ENCODE measurements at regions not wholly inside any gene's neighbourhood (a gene's known extent, or its start where the extent isn't known, plus 50 kb on each side); places are given as distances from the start of the nearest gene placed in this dataset.

GRCh38 chr13:111965466-111966214 lies 101.3 kb upstream of the SOX1 start:
- TF ChIP-seq, protein P1, sequence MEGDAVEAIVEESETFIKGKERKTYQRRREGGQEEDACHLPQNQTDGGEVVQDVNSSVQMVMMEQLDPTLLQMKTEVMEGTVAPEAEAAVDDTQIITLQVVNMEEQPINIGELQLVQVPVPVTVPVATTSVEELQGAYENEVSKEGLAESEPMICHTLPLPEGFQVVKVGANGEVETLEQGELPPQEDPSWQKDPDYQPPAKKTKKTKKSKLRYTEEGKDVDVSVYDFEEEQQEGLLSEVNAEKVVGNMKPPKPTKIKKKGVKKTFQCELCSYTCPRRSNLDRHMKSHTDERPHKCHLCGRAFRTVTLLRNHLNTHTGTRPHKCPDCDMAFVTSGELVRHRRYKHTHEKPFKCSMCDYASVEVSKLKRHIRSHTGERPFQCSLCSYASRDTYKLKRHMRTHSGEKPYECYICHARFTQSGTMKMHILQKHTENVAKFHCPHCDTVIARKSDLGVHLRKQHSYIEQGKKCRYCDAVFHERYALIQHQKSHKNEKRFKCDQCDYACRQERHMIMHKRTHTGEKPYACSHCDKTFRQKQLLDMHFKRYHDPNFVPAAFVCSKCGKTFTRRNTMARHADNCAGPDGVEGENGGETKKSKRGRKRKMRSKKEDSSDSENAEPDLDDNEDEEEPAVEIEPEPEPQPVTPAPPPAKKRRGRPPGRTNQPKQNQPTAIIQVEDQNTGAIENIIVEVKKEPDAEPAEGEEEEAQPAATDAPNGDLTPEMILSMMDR (IDR thresholded peaks at IDR 0.05; ENCODE audit: low read depth, low read length, missing control alignments), result no peak
- H3K4me3 ChIP-seq (ENCODE audit: low read depth, low read length), result no peak overlapping the region
- no peak for DNase-seq (ENCODE audit: low read depth)
- in situ Hi-C loops (cut with HindIII; ENCODE audit: low sequenced_read_pairs), result no loop called here

DNA sequence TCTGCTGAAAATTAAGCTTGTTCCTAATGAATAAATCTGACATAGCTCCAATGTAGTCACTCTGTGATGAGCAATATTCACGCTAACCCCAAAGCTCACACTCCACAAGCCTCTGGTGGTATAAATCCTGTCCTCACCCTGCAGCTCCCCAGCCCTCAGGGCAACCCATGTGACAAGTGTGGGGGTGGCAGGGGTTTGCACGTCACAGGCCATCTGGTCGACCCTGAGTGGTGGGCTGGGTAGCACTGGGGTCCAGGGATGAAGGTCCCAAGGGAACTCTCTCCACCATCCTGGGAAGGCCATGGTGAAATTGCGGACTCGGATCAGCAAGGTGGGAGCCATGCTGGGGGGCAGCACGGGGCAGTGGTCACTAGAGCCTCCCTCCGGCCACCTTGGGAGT lies 100.0 kb upstream of the SOX1 start:
- TF ChIP-seq, protein P1 (IDR thresholded peaks at IDR 0.05; ENCODE audit: low read depth, low read length, missing control alignments), result no peak
- DNase-seq (ENCODE audit: low read depth), result no peak
- in situ Hi-C loops (cut with HindIII; ENCODE audit: low sequenced_read_pairs), result no loop called here
- no peak overlapping the region for H3K4me3 ChIP-seq (ENCODE audit: low read depth, low read length)

DNA sequence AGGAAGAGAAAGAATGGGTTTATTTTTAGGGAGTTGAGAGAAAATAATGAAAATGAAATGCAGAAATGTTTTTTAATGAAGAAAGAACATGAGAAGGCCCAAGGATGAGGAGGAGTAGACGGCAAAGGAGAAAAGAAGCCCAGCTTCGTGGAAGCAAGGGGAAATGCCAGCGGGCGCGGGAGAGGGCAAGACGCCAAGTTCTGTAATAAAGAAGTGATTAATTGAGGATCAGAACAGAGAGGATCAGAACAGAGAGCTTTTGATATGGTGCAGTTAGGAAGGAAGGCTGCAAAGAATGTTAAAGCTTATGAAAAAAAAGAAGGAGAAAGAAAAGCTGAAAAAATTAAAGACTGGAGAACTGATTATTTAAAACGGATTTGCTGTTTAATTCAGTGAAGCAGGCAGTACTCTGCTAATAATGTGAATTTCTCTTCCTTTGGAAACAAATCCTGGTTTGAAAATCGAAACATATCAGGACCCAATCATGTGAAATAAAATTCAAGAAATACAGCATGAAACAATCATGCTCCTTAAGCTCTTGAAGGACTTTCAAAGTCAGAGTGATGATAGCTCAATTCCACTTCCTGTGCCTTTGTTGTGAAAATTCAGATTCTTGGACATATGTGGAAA lies 99.3 kb upstream of the SOX1 start:
- TF ChIP-seq, protein P1 (IDR thresholded peaks at IDR 0.05; ENCODE audit: low read depth, low read length, missing control alignments), result no peak
- H3K4me3 ChIP-seq (ENCODE audit: low read depth, low read length), result no peak overlapping the region
- in situ Hi-C loops (cut with HindIII; ENCODE audit: low sequenced_read_pairs), result no loop called here
- no peak for DNase-seq (ENCODE audit: low read depth)

- in situ Hi-C loops (cut with HindIII; ENCODE audit: low sequenced_read_pairs), result no loop called here
- no peak for DNase-seq (ENCODE audit: low read depth)
Observed at GRCh38 chr13:111968336-111969010, 98.5 kb upstream of the SOX1 start.

GRCh38 chr13:111969551-111970135 lies 97.3 kb upstream of the SOX1 start:
- TF ChIP-seq, protein P1 (IDR thresholded peaks at IDR 0.05; ENCODE audit: low read depth, low read length, missing control alignments), result no peak
- DNase-seq (ENCODE audit: low read depth), result no peak
- in situ Hi-C loops (cut with HindIII; ENCODE audit: low sequenced_read_pairs), result no loop called here
- no peak overlapping the region for H3K4me3 ChIP-seq (ENCODE audit: low read depth, low read length)

More at GRCh38 chr13:111968336-111969010, 98.5 kb upstream of the SOX1 start:
- TF ChIP-seq, protein P1 (IDR thresholded peaks at IDR 0.05; ENCODE audit: low read depth, low read length, missing control alignments), result no peak
- H3K4me3 ChIP-seq (ENCODE audit: low read depth, low read length), result no peak overlapping the region

DNA sequence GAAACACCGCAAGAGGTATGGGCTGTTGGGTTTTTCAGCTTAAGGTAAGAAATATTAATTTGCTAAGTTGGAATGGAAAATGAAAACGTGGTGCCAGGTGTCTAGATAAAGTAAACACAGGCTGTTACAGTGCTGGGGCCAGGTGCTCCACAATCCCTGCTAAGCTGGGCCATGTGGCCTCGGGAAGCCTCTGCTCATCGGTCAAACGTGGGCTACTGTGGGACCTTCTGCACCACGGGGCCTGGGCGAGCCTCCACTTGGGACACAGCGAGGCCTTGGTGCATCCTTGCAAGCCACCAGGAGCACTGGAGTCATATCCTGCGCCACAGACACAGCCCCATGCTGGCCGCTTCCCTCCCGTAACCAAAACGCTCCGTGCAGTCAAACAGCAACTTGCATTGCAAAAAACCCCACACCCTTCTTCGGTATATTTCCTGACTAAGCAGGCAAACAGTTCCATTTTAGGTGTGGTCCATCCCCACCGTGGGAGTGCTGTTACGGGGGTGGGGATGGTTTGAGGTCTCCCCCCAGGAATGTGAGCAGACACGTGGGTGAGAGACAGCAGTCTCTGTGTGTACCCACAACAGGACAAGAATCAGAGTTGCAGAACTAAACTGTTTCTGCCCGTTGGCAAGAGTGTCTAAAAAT lies 96.3 kb upstream of the SOX1 start:
- H3K4me3 ChIP-seq (ENCODE audit: low read depth, low read length), result no peak overlapping the region
- no peak for DNase-seq (ENCODE audit: low read depth)
- TF ChIP-seq, protein P1 (IDR thresholded peaks at IDR 0.05; ENCODE audit: low read depth, low read length, missing control alignments), result no peak
- in situ Hi-C loops (cut with HindIII; ENCODE audit: low sequenced_read_pairs), result no loop called here

All from astrocyte of the cerebellum (primary cell).